GM21390 (cell line): ENCODE measurements at regions not wholly inside any gene's neighbourhood (a gene's known extent, or its start where the extent isn't known, plus 50 kb on each side); places are given as distances from the start of the nearest gene placed in this dataset.
"Not testable (repeated sequence)": the region's sequence is repeated elsewhere in the genome, so short reads cannot be mapped to it uniquely, and the experiment has no call there.

Experiments used
- ATAC-seq: cut with Tn5 transposase; IDR thresholded peaks from one replicate; pipeline ENCODE4 v1.9.1; 2021; ENCODE audit not compliant: unreplicated experiment

GRCh38 chr1:230558324-230558723 is 84.0 kb upstream of the COG2 start:
- no peak for ATAC-seq

GRCh38 chr1:230556453-230556852 is 85.8 kb upstream of the COG2 start:
- ATAC-seq = no peak

GRCh38 chr1:230555814-230556213 is 86.5 kb upstream of the COG2 start:
- ATAC-seq = no peak

- no peak for ATAC-seq
Measured at GRCh38 chr1:230552880-230553279, 89.4 kb upstream of the COG2 start.

- ATAC-seq = not testable (repeated sequence)
Measured at GRCh38 chr1:230550945-230551344, 91.3 kb upstream of the COG2 start.

- no peak for ATAC-seq
Measured at GRCh38 chr1:230550428-230550827, 91.9 kb upstream of the COG2 start.

DNA sequence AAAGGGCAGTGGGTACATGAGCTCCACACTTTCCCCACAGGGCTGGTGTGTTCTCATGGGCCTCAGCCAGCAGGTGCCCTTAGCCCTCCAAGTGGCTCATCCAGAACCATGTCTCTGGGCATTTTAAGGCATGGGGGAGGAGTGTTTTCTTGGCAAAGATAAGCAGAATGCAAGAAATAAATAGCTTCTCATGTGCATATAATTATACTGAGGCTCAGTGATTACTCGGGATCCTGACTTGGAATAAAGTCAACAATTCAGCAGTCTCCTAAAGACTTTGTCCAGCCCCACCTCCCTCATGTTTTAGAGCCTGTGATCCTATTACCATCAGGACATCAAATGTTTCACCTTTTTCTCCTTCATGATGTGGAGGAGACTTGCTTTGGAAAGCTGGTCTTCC is 92.7 kb upstream of the COG2 start:
- ATAC-seq = no peak

DNA sequence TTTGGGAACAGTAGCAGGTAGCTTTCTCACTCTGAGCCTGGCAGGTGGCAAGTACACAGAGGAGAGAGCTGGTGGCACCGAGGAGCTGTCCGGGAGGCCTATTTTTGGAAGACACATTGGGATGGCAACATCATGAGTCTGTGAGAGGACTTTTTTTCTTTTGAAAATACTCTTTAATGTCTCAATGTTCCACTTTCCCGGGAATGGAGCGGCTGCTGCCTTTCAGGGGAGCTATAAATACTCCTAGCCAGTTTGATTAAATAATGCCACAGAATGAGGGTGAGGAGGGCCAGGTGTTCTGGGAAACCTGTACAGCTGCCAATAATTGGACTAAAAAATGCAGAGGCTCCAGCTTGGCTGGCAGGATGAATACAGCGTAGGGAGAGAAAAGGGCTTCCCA is 93.3 kb upstream of the COG2 start:
- ATAC-seq = no peak

DNA sequence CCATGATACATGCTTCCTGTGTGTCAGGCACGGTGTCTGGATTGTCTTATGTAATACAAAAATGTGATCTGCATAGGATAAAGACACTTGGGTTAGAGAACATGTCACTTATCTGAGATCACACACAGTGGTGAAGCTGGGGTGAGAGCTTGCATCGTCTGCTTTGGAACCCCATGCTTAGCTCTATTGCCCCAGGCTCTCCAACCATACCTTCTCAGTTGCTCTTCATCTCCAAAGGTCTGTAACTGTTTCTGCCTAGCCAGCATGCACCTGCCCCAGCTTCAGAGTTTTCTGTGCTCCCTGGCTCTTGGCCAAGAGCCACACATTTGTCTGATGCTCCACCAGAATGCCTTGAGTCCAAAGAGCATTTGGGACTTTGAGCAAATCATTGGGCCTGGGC is 93.9 kb upstream of the COG2 start:
- ATAC-seq = no peak

DNA sequence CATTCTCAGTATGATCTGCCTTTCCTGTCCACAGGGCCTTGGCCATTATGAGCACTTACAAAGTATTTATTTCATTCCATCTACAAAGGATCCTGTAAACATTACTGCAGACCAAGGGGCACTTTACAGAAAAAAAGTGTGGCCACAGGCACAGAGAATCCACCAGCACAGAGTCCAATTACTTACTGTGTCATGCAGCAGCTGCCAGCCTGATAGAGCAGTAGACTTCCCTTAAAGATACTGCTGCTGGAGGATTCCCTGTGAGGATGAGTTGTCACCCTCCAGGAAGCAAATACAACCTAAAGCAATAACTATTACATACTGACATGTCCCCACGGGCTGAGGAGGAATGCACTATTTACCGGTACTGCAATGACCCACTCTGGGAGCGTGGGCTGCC is 97.1 kb upstream of the COG2 start:
- ATAC-seq = no peak

DNA sequence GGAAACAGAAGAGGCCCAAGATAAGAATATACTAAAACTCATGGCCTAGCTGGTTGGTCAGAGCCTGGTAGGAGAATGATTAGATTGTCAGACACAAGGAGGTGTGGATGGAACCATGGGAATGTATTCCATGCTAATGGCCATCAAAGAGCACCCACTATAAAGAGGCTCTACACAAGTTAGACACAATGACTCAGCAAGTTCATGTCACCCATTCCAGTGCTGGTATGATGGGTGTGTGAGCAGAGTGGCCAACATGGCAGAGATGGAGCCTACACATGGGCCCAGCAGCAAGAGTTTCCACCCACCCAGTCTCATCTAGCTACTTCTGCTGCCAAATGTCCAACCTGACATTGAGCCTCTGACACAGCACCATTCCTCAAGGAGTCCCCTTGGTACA is 97.5 kb upstream of the COG2 start:
- ATAC-seq = no peak

DNA sequence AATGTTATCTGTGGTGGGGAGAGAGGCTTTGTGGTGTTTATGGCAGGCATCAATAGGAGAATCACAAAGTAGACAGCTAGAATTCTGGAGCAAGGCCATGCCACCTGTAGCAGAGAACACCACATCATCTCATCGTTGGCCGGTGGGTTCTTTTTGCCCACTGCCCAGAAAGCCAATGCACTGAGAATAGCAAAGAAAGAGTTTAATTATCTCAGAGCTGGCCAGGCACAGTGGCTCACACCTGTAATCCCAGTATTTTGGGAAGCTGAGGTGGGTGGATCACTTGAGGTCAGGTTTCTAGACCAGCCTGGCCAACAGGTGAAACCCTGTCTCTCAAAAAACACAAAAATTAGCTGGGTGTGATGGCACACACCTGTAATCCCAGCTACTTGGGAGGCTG is 99.2 kb upstream of the COG2 start:
- ATAC-seq = no peak

GRCh38 chr1:230542681-230543080 is 99.6 kb upstream of the COG2 start:
- ATAC-seq = no peak

DNA sequence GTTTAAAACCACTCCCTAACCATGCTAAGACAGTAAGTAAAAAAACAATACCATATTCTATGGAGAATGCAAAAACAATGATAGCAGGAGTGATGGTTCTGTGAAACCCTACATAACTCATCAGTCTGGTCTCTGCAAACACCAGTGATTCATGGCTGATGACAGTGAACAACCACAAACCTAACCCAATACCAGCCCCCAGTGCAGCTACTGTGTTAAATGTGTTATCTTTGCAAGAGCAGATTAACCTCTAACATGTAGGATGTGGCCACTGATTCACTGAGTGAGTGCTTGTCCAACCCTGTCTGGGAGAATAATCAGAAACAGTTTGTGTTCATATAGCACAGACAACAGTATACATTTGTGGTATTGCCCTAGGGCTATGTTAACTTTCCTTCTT is 100.2 kb upstream of the COG2 start:
- ATAC-seq = no peak

- ATAC-seq = no peak
Measured at GRCh38 chr1:230541306-230541705, 101.0 kb upstream of the COG2 start.

GRCh38 chr1:230540421-230541155 is 101.7 kb upstream of the COG2 start:
- no peak for ATAC-seq

GRCh38 chr1:230537456-230537855 is 104.8 kb upstream of the COG2 start:
- no peak for ATAC-seq

DNA sequence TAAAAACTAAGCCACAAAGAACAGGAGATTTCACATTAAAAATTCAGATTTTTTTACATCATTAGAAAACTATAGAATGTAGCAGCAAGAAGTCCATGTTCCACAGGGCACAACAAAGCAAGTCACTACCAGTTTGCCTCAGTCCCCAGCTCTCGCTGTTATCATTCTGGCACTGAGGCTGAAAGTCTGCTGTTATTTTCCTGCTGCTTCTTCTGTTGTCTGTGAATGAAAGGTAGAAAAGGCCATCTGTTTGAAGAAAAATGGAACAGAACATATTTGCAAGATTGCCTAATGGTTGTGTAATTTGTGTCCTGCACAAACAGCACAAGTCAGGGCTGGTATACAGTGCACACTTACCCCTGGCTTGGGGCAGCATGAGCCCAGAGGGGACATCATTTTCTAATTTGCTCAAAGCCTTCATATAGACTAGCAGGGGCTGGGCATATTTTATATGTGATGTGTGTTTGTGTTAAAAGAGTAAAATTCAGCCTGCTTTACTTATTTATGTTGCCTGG is 105.6 kb upstream of the COG2 start:
- ATAC-seq = no peak

DNA sequence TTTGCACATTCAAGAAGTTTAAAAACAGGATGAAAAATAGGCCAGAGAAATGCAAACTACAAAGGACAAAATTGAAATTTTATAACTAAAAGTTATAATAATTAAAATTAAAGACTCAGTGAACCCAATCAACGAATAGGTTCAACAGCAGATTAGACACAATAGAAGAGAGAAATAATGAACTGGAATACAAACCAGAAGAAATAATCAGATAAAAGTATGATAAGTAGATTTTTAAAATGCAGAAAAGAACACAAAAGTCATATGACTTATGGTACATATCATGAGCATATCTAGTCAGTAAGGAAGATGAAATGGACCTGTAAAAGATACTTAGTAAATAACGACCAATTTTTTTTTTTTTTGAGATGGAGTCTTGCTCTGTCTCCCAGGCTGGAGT is 108.1 kb upstream of the COG2 start:
- ATAC-seq = no peak

GRCh38 chr1:230531103-230531502 is 105.0 kb upstream of the PGBD5 start:
- ATAC-seq = no peak

- no peak for ATAC-seq
Measured at GRCh38 chr1:230519246-230519645, 93.1 kb upstream of the PGBD5 start.

DNA sequence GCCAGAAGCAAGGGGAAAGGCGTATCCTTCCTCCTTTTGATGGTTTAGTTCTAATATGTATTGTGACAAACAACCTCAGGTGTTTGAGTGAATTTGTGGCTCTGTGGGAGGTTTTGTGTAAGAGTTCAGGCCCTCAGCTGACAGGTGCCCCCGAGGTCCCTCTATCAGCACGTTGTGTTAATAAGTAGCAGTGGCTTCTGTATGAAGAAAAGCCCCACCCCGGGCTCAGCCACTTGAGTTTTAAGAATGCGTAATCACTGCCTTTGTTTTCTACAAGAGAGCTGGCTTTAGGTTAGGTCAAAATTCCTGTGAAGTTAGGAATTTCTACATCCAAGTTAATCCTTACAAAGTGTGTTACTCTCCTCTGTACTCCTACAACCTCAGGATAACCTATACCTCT is 92.4 kb upstream of the PGBD5 start:
- ATAC-seq = no peak

DNA sequence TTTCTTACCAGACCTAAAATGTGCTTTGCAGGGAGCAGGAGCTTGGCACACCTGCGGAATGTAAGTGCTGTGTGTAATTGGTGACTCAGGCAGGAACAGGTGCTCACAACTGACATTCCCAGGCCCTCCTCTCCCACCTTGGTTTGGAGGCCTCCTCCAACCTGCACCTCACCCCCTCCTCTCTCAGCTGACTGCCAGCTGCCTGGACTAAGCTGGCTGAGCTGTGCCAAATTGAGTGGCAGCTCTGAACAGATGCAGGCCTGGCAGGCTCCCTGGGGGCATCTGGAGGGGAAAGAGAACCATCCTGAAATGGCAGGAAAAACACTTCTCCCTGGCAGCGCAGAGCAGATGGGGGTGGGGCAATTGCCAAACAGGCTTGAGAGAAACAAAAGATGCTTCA is 91.7 kb upstream of the PGBD5 start:
- no peak for ATAC-seq
